ENCODE measurements at regions not wholly inside any gene's neighbourhood (a gene's known extent, or its start where the extent isn't known, plus 50 kb on each side); places are given as distances from the start of the nearest gene placed in this dataset.
"Not testable (repeated sequence)": the region's sequence is repeated elsewhere in the genome, so short reads cannot be mapped to it uniquely, and the experiment has no call there.

- Histone ChIP-seq H3K4me1 (ENCODE audit: control insufficient read depth, insufficient read depth, low read length) (no peaks in the 10 kb centered on the region), H3K27me3 (ENCODE audit: control insufficient read depth, insufficient read depth, low read length) (no peaks in the 10 kb centered on the region), H3K27ac (ENCODE audit: low read length) (no peak overlapping the region), H3K9me3 (ENCODE audit: control insufficient read depth, insufficient read depth, low read length) (no peaks in the 10 kb centered on the region), H3K4me3 (ENCODE audit: low read length) (no peak overlapping the region), H3K36me3 (ENCODE audit: control insufficient read depth, insufficient read depth, low read length) (no peaks in the 10 kb centered on the region)
- WGBS (ENCODE audit: insufficient coverage, insufficient read length) = no CpG with 5 or more reads among the region's 3 CpGs
- no peak for DNase-seq (ENCODE audit: low read depth, low spot score)
These were observed 1417.0 kb upstream of the CDH8 start for GRCh38 chr16:63453261-63453660.

- H3K4me1 ChIP-seq (ENCODE audit: control insufficient read depth, insufficient read depth, low read length) = no peaks in the 10 kb centered on the region
- H3K9me3 ChIP-seq (ENCODE audit: control insufficient read depth, insufficient read depth, low read length) = no peaks in the 10 kb centered on the region
- H3K27ac ChIP-seq (ENCODE audit: low read length) = no peak overlapping the region
- no peak overlapping the region for H3K4me3 ChIP-seq (ENCODE audit: low read length)
- no CpG with 5 or more reads among the region's 2 CpGs for WGBS (ENCODE audit: insufficient coverage, insufficient read length)
- no peaks in the 10 kb centered on the region for H3K36me3 ChIP-seq (ENCODE audit: control insufficient read depth, insufficient read depth, low read length)
- no peak for DNase-seq (ENCODE audit: low read depth, low spot score)
- H3K27me3 ChIP-seq (ENCODE audit: control insufficient read depth, insufficient read depth, low read length) = no peaks in the 10 kb centered on the region
These were observed 1410.9 kb upstream of the CDH8 start for GRCh38 chr16:63447121-63447520.

- Histone ChIP-seq H3K27ac (ENCODE audit: low read length) (no peak overlapping the region), H3K36me3 (ENCODE audit: control insufficient read depth, insufficient read depth, low read length) (no peaks in the 10 kb centered on the region), H3K27me3 (ENCODE audit: control insufficient read depth, insufficient read depth, low read length) (no peaks in the 10 kb centered on the region), H3K4me3 (ENCODE audit: low read length) (no peak overlapping the region), H3K9me3 (ENCODE audit: control insufficient read depth, insufficient read depth, low read length) (no peaks in the 10 kb centered on the region), H3K4me1 (ENCODE audit: control insufficient read depth, insufficient read depth, low read length) (no peaks in the 10 kb centered on the region)
- no CpG with 5 or more reads among the region's 5 CpGs for WGBS (ENCODE audit: insufficient coverage, insufficient read length)
- DNase-seq (ENCODE audit: low read depth, low spot score) = no peak
These were observed 1406.0 kb upstream of the CDH8 start for GRCh38 chr16:63442246-63442645.

GRCh38 chr16:63426275-63426870 lies 1390.1 kb upstream of the CDH8 start:
- no peak for DNase-seq (ENCODE audit: low read depth, low spot score)
- WGBS (ENCODE audit: insufficient coverage, insufficient read length) = no CpG with 5 or more reads among the region's 3 CpGs
- Histone ChIP-seq H3K4me3 (ENCODE audit: low read length) (no peak overlapping the region), H3K27ac (ENCODE audit: low read length) (no peak overlapping the region), H3K36me3 (ENCODE audit: control insufficient read depth, insufficient read depth, low read length) (no peaks in the 10 kb centered on the region), H3K4me1 (ENCODE audit: control insufficient read depth, insufficient read depth, low read length) (no peaks in the 10 kb centered on the region), H3K27me3 (ENCODE audit: control insufficient read depth, insufficient read depth, low read length) (no peaks in the 10 kb centered on the region), H3K9me3 (ENCODE audit: control insufficient read depth, insufficient read depth, low read length) (no peaks in the 10 kb centered on the region)

GRCh38 chr16:63422715-63423114 lies 1386.5 kb upstream of the CDH8 start:
- H3K27ac ChIP-seq (ENCODE audit: low read length) = no peak overlapping the region
- WGBS (ENCODE audit: insufficient coverage, insufficient read length) = no CpG with 5 or more reads among the region's 2 CpGs
- H3K9me3 ChIP-seq (ENCODE audit: control insufficient read depth, insufficient read depth, low read length) = no peaks in the 10 kb centered on the region
- DNase-seq (ENCODE audit: low read depth, low spot score) = no peak
- H3K4me3 ChIP-seq (ENCODE audit: low read length) = no peak overlapping the region
- H3K27me3 ChIP-seq (ENCODE audit: control insufficient read depth, insufficient read depth, low read length) = no peaks in the 10 kb centered on the region
- H3K4me1 ChIP-seq (ENCODE audit: control insufficient read depth, insufficient read depth, low read length) = no peaks in the 10 kb centered on the region
- no peaks in the 10 kb centered on the region for H3K36me3 ChIP-seq (ENCODE audit: control insufficient read depth, insufficient read depth, low read length)

- no peak overlapping the region for H3K27ac ChIP-seq (ENCODE audit: low read length)
- no CpG with 5 or more reads among the region's 4 CpGs for WGBS (ENCODE audit: insufficient coverage, insufficient read length)
- H3K36me3 ChIP-seq (ENCODE audit: control insufficient read depth, insufficient read depth, low read length) = no peaks in the 10 kb centered on the region
- no peaks in the 10 kb centered on the region for H3K9me3 ChIP-seq (ENCODE audit: control insufficient read depth, insufficient read depth, low read length)
- no peak for DNase-seq (ENCODE audit: low read depth, low spot score)
- no peaks in the 10 kb centered on the region for H3K27me3 ChIP-seq (ENCODE audit: control insufficient read depth, insufficient read depth, low read length)
- no peaks in the 10 kb centered on the region for H3K4me1 ChIP-seq (ENCODE audit: control insufficient read depth, insufficient read depth, low read length)
- H3K4me3 ChIP-seq (ENCODE audit: low read length) = no peak overlapping the region
These were observed 1380.5 kb upstream of the CDH8 start for GRCh38 chr16:63416712-63417111.

GRCh38 chr16:63415014-63415413 lies 1378.8 kb upstream of the CDH8 start:
- Histone ChIP-seq H3K4me3 (ENCODE audit: low read length) (no peak overlapping the region), H3K27ac (ENCODE audit: low read length) (no peak overlapping the region), H3K9me3 (ENCODE audit: control insufficient read depth, insufficient read depth, low read length) (no peaks in the 10 kb centered on the region), H3K36me3 (ENCODE audit: control insufficient read depth, insufficient read depth, low read length) (no peaks in the 10 kb centered on the region), H3K27me3 (ENCODE audit: control insufficient read depth, insufficient read depth, low read length) (no peaks in the 10 kb centered on the region), H3K4me1 (ENCODE audit: control insufficient read depth, insufficient read depth, low read length) (no peaks in the 10 kb centered on the region)
- no CpG with 5 or more reads among the region's 2 CpGs for WGBS (ENCODE audit: insufficient coverage, insufficient read length)
- DNase-seq (ENCODE audit: low read depth, low spot score) = no peak

- no CpG with 5 or more reads among the region's 1 CpG for WGBS (ENCODE audit: insufficient coverage, insufficient read length)
- Histone ChIP-seq H3K27ac (ENCODE audit: low read length) (no peak overlapping the region), H3K4me1 (ENCODE audit: control insufficient read depth, insufficient read depth, low read length) (no peaks in the 10 kb centered on the region), H3K36me3 (ENCODE audit: control insufficient read depth, insufficient read depth, low read length) (no peaks in the 10 kb centered on the region), H3K9me3 (ENCODE audit: control insufficient read depth, insufficient read depth, low read length) (no peaks in the 10 kb centered on the region), H3K4me3 (ENCODE audit: low read length) (no peak overlapping the region), H3K27me3 (ENCODE audit: control insufficient read depth, insufficient read depth, low read length) (no peaks in the 10 kb centered on the region)
- no peak for DNase-seq (ENCODE audit: low read depth, low spot score)
These were observed 1374.4 kb upstream of the CDH8 start for GRCh38 chr16:63410594-63410993.

- Histone ChIP-seq H3K4me3 (ENCODE audit: low read length) (no peak overlapping the region), H3K36me3 (ENCODE audit: control insufficient read depth, insufficient read depth, low read length) (no peaks in the 10 kb centered on the region), H3K9me3 (ENCODE audit: control insufficient read depth, insufficient read depth, low read length) (no peaks in the 10 kb centered on the region), H3K27ac (ENCODE audit: low read length) (no peak overlapping the region), H3K27me3 (ENCODE audit: control insufficient read depth, insufficient read depth, low read length) (no peaks in the 10 kb centered on the region), H3K4me1 (ENCODE audit: control insufficient read depth, insufficient read depth, low read length) (no peaks in the 10 kb centered on the region; the same call in 1 of the 2 replicates)
- no peak for DNase-seq (ENCODE audit: low read depth, low spot score)
- WGBS (ENCODE audit: insufficient coverage, insufficient read length) = no CpG with 5 or more reads among the region's 11 CpGs
These were observed 1367.6 kb upstream of the CDH8 start for GRCh38 chr16:63403792-63404191.

GRCh38 chr16:63388277-63388676 lies 1352.0 kb upstream of the CDH8 start:
- no CpG with 5 or more reads among the region's 18 CpGs for WGBS (ENCODE audit: insufficient coverage, insufficient read length)
- DNase-seq (ENCODE audit: low read depth, low spot score) = not testable (repeated sequence)

GRCh38 chr16:63385714-63386432 lies 1349.6 kb upstream of the CDH8 start:
- no CpG with 5 or more reads among the region's 7 CpGs for WGBS (ENCODE audit: insufficient coverage, insufficient read length)
- no peak overlapping the region for H3K4me3 ChIP-seq (ENCODE audit: low read length)

More at GRCh38 chr16:63388277-63388676, 1352.0 kb upstream of the CDH8 start:
- H3K4me3 ChIP-seq (ENCODE audit: low read length); H3K36me3 ChIP-seq (ENCODE audit: control insufficient read depth, insufficient read depth, low read length); H3K27me3 ChIP-seq (ENCODE audit: control insufficient read depth, insufficient read depth, low read length); H3K9me3 ChIP-seq (ENCODE audit: control insufficient read depth, insufficient read depth, low read length); H3K4me1 ChIP-seq (ENCODE audit: control insufficient read depth, insufficient read depth, low read length); H3K27ac ChIP-seq (ENCODE audit: low read length): not testable (repeated sequence)

More at GRCh38 chr16:63385714-63386432, 1349.6 kb upstream of the CDH8 start:
- Histone ChIP-seq H3K9me3 (ENCODE audit: control insufficient read depth, insufficient read depth, low read length) (no peaks in the 10 kb centered on the region), H3K27me3 (ENCODE audit: control insufficient read depth, insufficient read depth, low read length) (no peaks in the 10 kb centered on the region), H3K27ac (ENCODE audit: low read length) (no peak overlapping the region), H3K4me1 (ENCODE audit: control insufficient read depth, insufficient read depth, low read length) (0 out of 2 replicates have a peak, but pooled peaks cover 1% of the 10 kb centered on the region), H3K36me3 (ENCODE audit: control insufficient read depth, insufficient read depth, low read length) (no peaks in the 10 kb centered on the region)
- DNase-seq (ENCODE audit: low read depth, low spot score) = no peak
